GM19455 (cell line): ENCODE measurements at regions not wholly inside any gene's neighbourhood (a gene's known extent, or its start where the extent isn't known, plus 50 kb on each side); places are given as distances from the start of the nearest gene placed in this dataset.
"Not testable (repeated sequence)": the region's sequence is repeated elsewhere in the genome, so short reads cannot be mapped to it uniquely, and the experiment has no call there.

Experiments used
- ATAC-seq: cut with Tn5 transposase; IDR thresholded peaks from one replicate; pipeline ENCODE4 v1.9.1; 2021; ENCODE audit not compliant: unreplicated experiment

DNA sequence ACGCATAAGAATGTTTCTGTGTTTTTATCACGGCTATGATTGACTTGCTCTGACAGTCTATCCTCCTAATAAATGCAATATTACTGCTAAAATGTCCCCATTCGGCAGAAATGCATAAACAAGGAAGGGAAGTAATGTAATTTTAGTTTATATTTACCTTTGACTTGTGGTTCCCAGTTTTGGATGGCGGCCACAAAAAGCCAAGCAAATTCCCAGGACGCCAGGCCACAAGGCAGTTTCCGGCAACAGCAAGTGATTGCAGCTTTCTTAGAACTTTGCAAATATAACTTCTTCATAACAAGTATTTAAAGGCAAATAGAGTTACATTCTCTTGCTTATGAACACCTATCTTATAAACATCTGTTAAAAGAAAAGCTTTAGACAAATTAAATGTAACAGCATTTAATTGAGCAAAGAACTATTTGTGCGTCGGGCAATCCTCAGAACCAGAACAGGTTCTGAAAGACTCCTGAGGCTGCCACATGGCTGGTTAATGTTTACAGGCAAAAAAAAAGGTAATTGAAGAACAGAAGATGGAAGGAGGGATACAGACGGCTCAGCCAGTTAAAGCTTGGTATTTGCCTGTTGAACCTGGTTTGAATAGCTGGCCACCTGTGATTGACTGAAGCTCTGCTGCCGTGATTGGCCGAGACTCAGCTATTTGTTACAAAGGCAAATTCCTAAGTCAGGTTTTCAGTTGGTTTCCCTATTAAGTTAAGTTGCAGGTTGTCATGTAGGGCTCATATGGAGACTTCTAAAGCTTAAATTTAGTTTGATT, 80.8 kb downstream of the C21orf91 start:
- no peak for ATAC-seq

DNA sequence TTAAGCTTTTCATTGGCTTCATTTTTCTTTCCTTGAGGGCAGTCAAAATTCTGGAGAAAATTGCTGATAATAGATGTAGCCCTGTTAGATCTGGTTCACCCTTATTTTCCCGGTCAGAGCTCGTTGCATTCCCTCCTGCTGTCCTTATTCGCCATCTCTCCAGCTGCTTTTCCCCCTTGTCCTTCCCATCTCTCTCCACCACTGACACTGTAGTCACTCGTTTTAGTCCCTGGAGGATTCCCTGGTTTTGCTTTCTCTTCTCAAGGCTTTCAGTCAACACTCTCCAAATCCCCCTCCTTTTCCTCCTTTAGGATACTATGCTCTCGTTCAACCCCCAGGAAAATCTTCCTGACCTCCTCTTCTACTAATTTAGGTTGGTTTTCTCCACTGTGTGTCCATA, 83.1 kb downstream of the C21orf91 start:
- no peak for ATAC-seq

DNA sequence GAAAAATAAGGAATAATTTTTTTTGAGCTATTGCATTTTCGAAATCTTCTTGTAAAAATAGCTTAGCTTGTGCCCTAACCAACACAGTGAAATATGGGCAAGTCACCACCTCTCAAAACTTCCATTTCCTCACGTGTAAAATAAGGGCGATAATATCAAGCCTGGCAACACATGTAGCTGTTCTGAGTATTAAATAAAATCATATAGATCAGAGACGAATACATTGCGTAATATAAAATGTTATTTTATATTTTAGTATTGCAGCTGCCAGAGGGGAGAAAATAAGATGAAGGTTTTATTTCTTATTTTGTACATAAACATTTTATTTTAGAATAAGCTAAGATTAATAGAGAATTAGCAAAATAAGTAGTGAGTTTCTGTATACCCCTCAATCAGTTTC, 85.9 kb downstream of the C21orf91 start:
- ATAC-seq, result no peak

- no peak for ATAC-seq
These were observed 86.8 kb downstream of the C21orf91 start for GRCh38 chr21:17732306-17732705.

- no peak for ATAC-seq
These were observed 87.6 kb downstream of the C21orf91 start for GRCh38 chr21:17731554-17731953.

- ATAC-seq, result no peak
These were observed 88.4 kb downstream of the C21orf91 start for GRCh38 chr21:17730782-17731181.

DNA sequence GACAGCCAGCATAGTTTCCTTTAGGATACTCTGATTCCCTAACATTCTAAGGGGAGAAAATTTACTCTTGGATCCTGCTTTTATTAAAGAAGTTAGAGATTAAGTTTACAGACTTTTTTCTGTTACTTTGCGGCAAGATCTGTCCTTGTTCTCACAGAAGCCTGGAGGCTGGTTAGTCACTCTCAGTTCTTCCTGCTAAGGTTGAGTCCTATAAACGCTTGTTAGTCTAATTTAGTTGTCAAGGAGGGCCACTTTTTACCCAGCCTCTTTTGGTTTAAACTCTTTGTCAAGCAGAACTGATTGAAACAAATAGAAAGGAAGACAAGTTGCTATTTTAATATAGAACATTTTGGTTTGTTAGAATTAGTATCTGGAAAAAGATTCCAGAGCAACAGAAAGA, 89.7 kb downstream of the C21orf91 start:
- ATAC-seq, result no peak

- ATAC-seq, result no peak
These were observed 91.8 kb downstream of the C21orf91 start for GRCh38 chr21:17727361-17727760.

- no peak for ATAC-seq
These were observed 92.9 kb downstream of the C21orf91 start for GRCh38 chr21:17726047-17726829.

GRCh38 chr21:17725339-17725738, 93.8 kb downstream of the C21orf91 start:
- no peak for ATAC-seq

DNA sequence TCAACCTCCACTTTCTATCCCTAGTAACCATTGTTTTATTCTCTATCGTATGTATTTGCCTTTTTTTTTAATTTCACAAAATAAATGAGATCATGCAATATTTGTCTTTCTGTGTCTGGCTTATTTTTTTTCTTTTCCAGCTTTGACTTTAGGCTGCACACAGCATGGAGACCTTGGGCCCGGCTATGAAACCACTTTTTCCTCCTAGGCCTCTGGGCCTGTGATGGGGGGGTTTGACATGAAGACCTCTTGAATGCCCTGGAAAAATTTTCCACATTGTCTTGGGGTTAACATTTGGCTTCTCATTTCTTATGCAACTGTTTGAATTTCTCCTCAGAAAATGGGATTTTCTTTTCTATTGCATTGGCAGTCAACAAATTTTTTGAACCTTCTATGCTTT, 100.2 kb upstream of the BTG3 start:
- ATAC-seq, result no peak

DNA sequence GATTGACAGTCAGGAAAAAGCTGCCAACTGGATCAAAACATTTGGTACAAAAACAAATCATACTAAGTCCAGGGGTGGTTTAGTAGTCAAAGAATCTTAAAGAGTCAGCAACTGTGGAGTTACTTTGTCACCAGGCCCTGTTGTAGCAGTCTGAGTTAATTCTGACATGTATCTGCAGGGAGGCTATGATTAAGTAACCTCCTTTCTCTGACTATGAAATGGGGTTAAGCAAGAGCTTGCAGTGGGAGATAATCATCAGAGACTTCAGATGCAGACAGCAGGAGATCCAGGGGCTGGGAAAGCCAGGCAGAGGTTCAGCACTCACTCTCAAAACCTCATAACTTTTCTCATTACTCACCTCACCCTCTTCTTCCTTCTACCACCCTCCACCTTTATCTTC, 99.2 kb upstream of the BTG3 start:
- ATAC-seq, result no peak

- peak; percentile 99 for ATAC-seq
These were observed 96.5 kb upstream of the BTG3 start for GRCh38 chr21:17709266-17709611.

GRCh38 chr21:17708522-17709265, 96.0 kb upstream of the BTG3 start:
- ATAC-seq, result peak; percentile 44

GRCh38 chr21:17699524-17700189, 87.0 kb upstream of the BTG3 start:
- no peak for ATAC-seq

GRCh38 chr21:17697473-17697872, 84.8 kb upstream of the BTG3 start:
- no peak for ATAC-seq

DNA sequence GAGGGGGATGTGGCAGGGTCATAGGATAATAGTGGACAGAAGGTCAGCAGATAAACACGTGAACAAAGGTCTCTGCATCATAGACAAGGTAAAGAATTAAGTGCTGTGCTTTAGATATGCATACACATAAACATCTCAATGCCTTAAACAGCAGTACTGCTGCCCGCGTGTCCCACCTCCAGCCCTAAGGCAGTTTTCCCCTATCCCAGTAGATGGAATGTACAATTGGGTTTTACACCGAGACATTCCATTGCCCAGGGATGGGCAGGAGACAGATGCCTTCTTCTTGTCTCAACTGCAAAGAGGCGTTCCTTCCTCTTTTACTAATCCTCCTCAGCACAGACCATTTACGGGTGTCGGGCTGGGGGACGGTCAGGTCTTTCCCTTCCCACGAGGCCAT, 81.7 kb upstream of the BTG3 start:
- ATAC-seq, result not testable (repeated sequence)

- no peak for ATAC-seq
These were observed 81.1 kb upstream of the BTG3 start for GRCh38 chr21:17693801-17694200.

GRCh38 chr21:17690078-17690494, 77.4 kb upstream of the BTG3 start:
- ATAC-seq, result no peak

DNA sequence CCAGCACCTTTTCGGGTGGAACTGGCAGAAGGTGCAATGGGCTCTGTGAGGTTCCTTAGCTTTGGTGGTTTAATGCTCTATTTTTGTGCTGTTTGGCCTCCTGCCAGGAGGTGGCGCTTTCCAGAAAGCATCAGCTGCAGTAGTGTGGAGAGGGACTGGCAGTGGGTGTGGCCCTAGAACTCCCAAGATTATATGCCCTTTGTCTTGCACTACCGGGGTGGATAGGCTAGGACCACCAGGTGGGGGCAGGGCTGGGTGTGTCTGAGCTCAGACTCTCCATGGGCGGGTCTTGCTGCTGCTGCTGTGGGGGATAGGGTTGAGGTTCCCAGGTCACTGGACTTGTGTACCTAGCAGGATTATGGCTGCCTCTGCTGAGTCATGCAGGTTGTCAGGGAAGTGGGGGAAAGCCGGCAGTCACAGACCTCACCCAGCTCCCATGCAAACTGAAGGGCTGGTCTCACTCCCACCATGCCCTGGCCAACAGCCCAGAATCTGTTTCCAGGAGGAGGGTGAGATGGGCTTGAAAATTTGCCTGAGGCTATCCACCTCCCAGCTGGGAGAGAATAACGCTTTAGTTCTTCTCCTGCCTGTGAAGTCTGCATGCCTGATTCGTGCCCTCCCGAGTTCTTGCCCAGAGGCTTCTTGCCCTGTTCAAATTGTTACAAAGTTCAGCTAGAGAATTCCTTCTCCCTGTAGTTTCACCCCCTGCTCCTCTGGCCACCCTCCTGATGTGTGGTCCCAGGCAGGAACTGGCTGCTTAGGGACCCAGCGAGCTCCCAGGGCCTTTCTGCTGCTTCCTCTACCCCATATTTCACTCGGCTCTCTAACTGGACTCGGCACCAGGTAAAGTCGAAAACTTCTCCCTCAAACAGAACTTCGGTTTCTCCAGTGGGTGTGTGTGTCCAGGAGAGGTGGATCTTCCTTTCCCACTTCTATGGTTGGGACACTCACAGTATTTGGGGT, 76.5 kb upstream of the BTG3 start:
- no peak for ATAC-seq
